ENCODE measurements at regions not wholly inside any gene's neighbourhood (a gene's known extent, or its start where the extent isn't known, plus 50 kb on each side); places are given as distances from the start of the nearest gene placed in this dataset.

DNA sequence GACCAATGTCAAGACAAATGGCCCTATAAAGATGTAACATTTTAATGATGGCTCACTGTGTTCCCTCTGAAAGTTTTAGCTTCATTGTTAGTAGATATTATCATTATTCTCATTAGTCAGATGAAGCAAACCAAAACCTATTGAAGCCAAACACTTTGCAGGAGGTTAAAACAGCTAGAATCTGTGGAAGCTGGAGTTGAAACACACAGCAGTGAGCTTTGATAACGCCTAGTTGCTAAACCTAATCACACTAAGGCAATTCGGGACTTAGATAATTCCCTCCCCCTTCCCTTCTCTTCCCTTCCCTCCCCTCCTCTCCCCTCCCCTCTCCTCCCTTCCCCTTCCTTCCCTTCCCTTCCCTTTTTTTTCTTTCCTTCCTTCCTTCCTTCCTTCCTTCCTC is 165.7 kb downstream of the TRIB2 start:
- no peak overlapping the region for H3K4me3 ChIP-seq (ENCODE audit: low read depth, low read length)
- no peaks in the 10 kb centered on the region for H3K27me3 ChIP-seq (ENCODE audit: control insufficient read depth, insufficient read depth, low read length)
- DNase-seq (ENCODE audit: low read depth): no peak
- TF ChIP-seq, protein P1, sequence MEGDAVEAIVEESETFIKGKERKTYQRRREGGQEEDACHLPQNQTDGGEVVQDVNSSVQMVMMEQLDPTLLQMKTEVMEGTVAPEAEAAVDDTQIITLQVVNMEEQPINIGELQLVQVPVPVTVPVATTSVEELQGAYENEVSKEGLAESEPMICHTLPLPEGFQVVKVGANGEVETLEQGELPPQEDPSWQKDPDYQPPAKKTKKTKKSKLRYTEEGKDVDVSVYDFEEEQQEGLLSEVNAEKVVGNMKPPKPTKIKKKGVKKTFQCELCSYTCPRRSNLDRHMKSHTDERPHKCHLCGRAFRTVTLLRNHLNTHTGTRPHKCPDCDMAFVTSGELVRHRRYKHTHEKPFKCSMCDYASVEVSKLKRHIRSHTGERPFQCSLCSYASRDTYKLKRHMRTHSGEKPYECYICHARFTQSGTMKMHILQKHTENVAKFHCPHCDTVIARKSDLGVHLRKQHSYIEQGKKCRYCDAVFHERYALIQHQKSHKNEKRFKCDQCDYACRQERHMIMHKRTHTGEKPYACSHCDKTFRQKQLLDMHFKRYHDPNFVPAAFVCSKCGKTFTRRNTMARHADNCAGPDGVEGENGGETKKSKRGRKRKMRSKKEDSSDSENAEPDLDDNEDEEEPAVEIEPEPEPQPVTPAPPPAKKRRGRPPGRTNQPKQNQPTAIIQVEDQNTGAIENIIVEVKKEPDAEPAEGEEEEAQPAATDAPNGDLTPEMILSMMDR (IDR thresholded peaks at IDR 0.05; ENCODE audit: insufficient read depth, low read length, poor library complexity, severe bottlenecking): no peak
- no peaks in the 10 kb centered on the region for H3K36me3 ChIP-seq (ENCODE audit: control insufficient read depth, insufficient read depth, low read length)

DNA sequence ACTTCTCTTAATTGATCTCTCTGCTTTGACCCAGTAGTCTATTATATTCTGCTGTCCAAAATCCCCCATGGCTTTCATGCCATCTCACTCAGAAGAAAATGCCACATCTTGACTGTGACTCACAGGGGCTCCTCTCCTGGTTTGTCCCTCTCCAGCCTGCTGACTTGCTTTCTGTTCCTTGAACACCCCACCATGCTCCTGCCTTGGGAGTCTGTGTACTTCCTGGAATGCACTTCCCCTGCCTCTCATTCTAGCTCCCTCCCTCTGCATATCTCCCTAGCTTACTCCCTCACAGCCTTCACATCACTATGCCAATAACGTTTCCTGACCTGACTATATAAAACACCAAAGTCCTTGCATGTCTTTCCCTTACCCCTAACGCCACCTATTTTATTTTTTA is 167.2 kb downstream of the TRIB2 start:
- DNase-seq (ENCODE audit: low read depth): no peak
- no peaks in the 10 kb centered on the region for H3K36me3 ChIP-seq (ENCODE audit: control insufficient read depth, insufficient read depth, low read length)
- TF ChIP-seq, protein P1 (IDR thresholded peaks at IDR 0.05; ENCODE audit: insufficient read depth, low read length, poor library complexity, severe bottlenecking): no peak
- H3K4me3 ChIP-seq (ENCODE audit: low read depth, low read length): no peak overlapping the region
- H3K27me3 ChIP-seq (ENCODE audit: control insufficient read depth, insufficient read depth, low read length): no peaks in the 10 kb centered on the region

DNA sequence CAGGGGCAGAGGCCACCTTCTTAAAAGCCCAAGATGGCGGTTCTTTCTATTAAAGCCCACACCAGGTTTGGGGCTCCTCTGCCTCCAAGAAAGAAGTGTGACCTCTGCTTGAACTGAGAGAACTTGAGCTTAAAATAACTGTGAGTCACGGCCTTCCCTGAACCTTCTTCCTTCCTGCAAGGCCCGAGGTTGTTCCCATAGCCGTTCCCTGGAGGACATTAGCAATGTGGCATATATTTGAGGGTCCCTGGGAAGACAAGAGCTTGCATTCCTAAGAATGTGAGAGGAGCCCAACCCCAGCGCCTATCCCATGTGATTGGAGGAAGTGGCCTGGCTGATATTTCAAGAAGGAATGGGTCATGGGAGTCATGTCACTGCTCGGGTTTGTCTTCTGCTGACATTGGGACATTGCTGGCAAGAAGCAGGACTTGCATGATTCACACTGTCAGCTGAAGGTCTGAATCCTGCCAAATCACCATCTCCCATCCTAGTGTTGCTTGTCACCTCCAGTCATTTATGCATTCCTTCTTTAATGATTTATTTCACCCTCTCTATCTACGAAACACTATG is 168.1 kb downstream of the TRIB2 start:
- Histone ChIP-seq H3K27me3 (ENCODE audit: control insufficient read depth, insufficient read depth, low read length) (no peaks in the 10 kb centered on the region), H3K4me3 (ENCODE audit: low read depth, low read length) (no peak overlapping the region), H3K36me3 (ENCODE audit: control insufficient read depth, insufficient read depth, low read length) (no peaks in the 10 kb centered on the region)
- TF ChIP-seq, protein P1 (IDR thresholded peaks at IDR 0.05; ENCODE audit: insufficient read depth, low read length, poor library complexity, severe bottlenecking): no peak
- DNase-seq (ENCODE audit: low read depth): peak; percentile 25

DNA sequence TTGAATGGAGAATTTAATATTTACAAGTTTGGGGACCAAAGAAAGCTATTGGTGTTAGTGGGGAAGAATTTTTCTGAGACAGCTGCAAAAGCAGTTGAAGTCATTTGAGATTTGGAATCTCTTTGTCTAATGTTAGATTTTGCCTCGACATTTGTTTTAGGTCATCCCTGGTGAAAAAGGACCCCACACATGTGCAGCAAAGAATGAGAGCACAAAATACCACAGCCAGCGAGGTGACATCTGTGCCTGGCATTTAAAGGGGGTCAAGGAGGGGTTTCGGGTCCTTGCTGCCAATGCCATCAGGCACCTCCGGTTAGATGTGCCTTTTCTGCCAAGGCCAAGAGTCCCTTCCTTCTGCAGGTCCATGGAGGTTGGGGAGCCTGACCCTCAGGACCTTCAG is 173.3 kb downstream of the TRIB2 start:
- DNase-seq (ENCODE audit: low read depth): no peak
- Histone ChIP-seq H3K27me3 (ENCODE audit: control insufficient read depth, insufficient read depth, low read length) (no peaks in the 10 kb centered on the region), H3K4me3 (ENCODE audit: low read depth, low read length) (no peak overlapping the region), H3K36me3 (ENCODE audit: control insufficient read depth, insufficient read depth, low read length) (no peaks in the 10 kb centered on the region)
- TF ChIP-seq, protein P1 (IDR thresholded peaks at IDR 0.05; ENCODE audit: insufficient read depth, low read length, poor library complexity, severe bottlenecking): no peak

DNA sequence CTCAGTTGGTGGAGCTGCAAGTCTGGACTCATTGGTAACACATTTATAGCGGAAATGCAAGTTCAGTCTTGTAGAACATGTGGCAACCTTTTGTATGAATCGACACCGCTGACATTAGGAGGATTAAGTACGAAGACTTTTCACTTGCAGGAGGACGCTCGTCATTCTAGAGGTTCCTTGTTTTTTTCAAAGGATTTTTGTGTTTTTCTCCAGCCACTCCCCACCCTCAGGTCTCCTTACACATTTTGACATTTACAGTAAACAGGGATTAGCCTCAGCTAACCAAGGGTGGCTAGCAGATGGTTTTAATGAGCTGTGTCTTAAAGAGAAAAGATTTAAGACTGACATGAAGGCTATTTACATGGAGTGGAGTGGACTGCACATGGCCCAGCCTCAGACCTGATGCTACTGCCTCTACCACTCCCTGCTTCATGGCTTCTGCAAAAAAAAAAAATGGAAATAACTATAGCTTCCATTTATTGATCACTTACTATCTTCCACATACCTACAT is 173.8 kb downstream of the TRIB2 start:
- H3K27me3 ChIP-seq (ENCODE audit: control insufficient read depth, insufficient read depth, low read length): no peaks in the 10 kb centered on the region
- no peaks in the 10 kb centered on the region for H3K36me3 ChIP-seq (ENCODE audit: control insufficient read depth, insufficient read depth, low read length)
- no peak overlapping the region for H3K4me3 ChIP-seq (ENCODE audit: low read depth, low read length)
- TF ChIP-seq, protein P1 (IDR thresholded peaks at IDR 0.05; ENCODE audit: insufficient read depth, low read length, poor library complexity, severe bottlenecking): no peak
- DNase-seq (ENCODE audit: low read depth): no peak

DNA sequence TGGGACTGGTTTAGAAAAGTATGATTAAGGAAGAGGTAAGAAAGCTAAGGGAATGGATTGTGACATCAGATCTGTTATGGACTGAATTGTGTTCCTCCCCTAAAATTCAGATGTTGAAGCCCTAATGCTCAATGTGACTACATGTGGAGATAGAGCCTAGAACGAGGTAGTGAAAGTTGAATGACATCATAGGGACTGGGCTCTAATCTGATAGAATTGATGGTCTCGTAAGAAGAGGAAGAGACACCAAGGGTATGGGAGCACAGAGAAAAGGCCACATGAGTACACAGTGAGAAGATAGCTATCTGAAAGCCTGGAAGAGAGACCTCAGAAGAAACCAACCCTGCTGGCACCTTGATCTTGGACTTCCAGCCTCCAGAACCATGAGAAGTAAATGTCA is 178.3 kb downstream of the TRIB2 start:
- Histone ChIP-seq H3K27me3 (ENCODE audit: control insufficient read depth, insufficient read depth, low read length) (no peaks in the 10 kb centered on the region), H3K4me3 (ENCODE audit: low read depth, low read length) (no peak overlapping the region), H3K36me3 (ENCODE audit: control insufficient read depth, insufficient read depth, low read length) (no peaks in the 10 kb centered on the region)
- TF ChIP-seq, protein P1 (IDR thresholded peaks at IDR 0.05; ENCODE audit: insufficient read depth, low read length, poor library complexity, severe bottlenecking): no peak
- no peak for DNase-seq (ENCODE audit: low read depth)

Measured in kidney epithelial cell (primary cell).